ENCODE measurements at regions not wholly inside any gene's neighbourhood (a gene's known extent, or its start where the extent isn't known, plus 50 kb on each side); places are given as distances from the start of the nearest gene placed in this dataset.

GRCh38 chr1:217273866-217274265, 357.0 kb downstream of the GPATCH2 start:
- H3K27me3 Mint-ChIP-seq (ENCODE audit: low read depth), result no peaks in the 10 kb centered on the region
- H3K9me3 Mint-ChIP-seq, result no peaks in the 10 kb centered on the region
- H3K4me3 Mint-ChIP-seq, result no peak overlapping the region
- peaks cover 36% of the 10 kb centered on the region for H3K4me1 Mint-ChIP-seq
- H3K36me3 Mint-ChIP-seq (ENCODE audit: low read depth), result no peaks in the 10 kb centered on the region
- TF ChIP-seq, protein P1, sequence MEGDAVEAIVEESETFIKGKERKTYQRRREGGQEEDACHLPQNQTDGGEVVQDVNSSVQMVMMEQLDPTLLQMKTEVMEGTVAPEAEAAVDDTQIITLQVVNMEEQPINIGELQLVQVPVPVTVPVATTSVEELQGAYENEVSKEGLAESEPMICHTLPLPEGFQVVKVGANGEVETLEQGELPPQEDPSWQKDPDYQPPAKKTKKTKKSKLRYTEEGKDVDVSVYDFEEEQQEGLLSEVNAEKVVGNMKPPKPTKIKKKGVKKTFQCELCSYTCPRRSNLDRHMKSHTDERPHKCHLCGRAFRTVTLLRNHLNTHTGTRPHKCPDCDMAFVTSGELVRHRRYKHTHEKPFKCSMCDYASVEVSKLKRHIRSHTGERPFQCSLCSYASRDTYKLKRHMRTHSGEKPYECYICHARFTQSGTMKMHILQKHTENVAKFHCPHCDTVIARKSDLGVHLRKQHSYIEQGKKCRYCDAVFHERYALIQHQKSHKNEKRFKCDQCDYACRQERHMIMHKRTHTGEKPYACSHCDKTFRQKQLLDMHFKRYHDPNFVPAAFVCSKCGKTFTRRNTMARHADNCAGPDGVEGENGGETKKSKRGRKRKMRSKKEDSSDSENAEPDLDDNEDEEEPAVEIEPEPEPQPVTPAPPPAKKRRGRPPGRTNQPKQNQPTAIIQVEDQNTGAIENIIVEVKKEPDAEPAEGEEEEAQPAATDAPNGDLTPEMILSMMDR (IDR thresholded peaks at IDR 0.05; ENCODE audit: unreplicated experiment in 3 of 3), result no peak
- no peak overlapping the region for H3K27ac Mint-ChIP-seq

GRCh38 chr1:217272385-217272784, 358.5 kb downstream of the GPATCH2 start:
- Mint-ChIP-seq H3K36me3 (ENCODE audit: low read depth) (no peaks in the 10 kb centered on the region), H3K9me3 (no peaks in the 10 kb centered on the region), H3K27me3 (ENCODE audit: low read depth) (no peaks in the 10 kb centered on the region), H3K4me3 (no peak overlapping the region), H3K4me1 (peaks cover 36% of the 10 kb centered on the region), H3K27ac (no peak overlapping the region)
- TF ChIP-seq, protein P1 (IDR thresholded peaks at IDR 0.05; ENCODE audit: unreplicated experiment in 3 of 3), result no peak

- TF ChIP-seq, protein P1 (IDR thresholded peaks at IDR 0.05; ENCODE audit: unreplicated experiment in 3 of 3), result no peak
- H3K36me3 Mint-ChIP-seq (ENCODE audit: low read depth), result no peaks in the 10 kb centered on the region
- peaks cover 21% of the 10 kb centered on the region for H3K4me1 Mint-ChIP-seq
- H3K9me3 Mint-ChIP-seq, result no peaks in the 10 kb centered on the region
- no peaks in the 10 kb centered on the region for H3K27me3 Mint-ChIP-seq (ENCODE audit: low read depth)
- no peak overlapping the region for H3K4me3 Mint-ChIP-seq
- no peak overlapping the region for H3K27ac Mint-ChIP-seq
These were observed 360.8 kb downstream of the GPATCH2 start for GRCh38 chr1:217270101-217270500.

GRCh38 chr1:217268058-217268457, 362.8 kb downstream of the GPATCH2 start:
- TF ChIP-seq, protein P1 (IDR thresholded peaks at IDR 0.05; ENCODE audit: unreplicated experiment in 3 of 3), result no peak
- H3K27ac Mint-ChIP-seq, result no peak overlapping the region
- H3K4me1 Mint-ChIP-seq, result peaks cover 19% of the 10 kb centered on the region
- H3K36me3 Mint-ChIP-seq (ENCODE audit: low read depth), result no peaks in the 10 kb centered on the region
- no peak overlapping the region for H3K4me3 Mint-ChIP-seq
- no peaks in the 10 kb centered on the region for H3K27me3 Mint-ChIP-seq (ENCODE audit: low read depth)
- no peaks in the 10 kb centered on the region for H3K9me3 Mint-ChIP-seq

GRCh38 chr1:217261636-217262035, 369.3 kb downstream of the GPATCH2 start:
- H3K4me3 Mint-ChIP-seq, result no peak overlapping the region
- H3K4me1 Mint-ChIP-seq, result no peaks in the 10 kb centered on the region
- no peaks in the 10 kb centered on the region for H3K9me3 Mint-ChIP-seq
- TF ChIP-seq, protein P1 (IDR thresholded peaks at IDR 0.05; ENCODE audit: unreplicated experiment in 3 of 3), result no peak
- H3K27ac Mint-ChIP-seq, result no peak overlapping the region
- no peaks in the 10 kb centered on the region for H3K36me3 Mint-ChIP-seq (ENCODE audit: low read depth)
- H3K27me3 Mint-ChIP-seq (ENCODE audit: low read depth), result no peaks in the 10 kb centered on the region

DNA sequence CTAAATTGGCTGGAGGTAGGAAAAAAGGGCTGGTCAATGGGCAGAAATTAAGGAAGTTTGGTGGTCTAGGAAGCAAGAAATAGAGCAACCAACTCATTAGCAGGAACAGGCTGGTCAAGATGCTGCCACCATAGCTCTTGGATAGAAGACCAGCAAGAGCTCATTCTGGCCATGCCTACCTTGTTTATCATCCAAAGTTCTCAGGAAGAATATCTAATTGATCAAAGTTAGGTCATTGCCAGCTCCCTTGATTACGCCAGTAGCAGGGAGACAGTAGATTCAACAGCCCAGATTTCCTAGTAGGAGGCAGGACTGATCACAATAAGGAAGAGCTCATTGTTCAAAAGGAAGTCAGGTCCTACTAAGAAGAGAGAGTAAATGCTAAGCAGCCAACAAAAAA, 370.2 kb downstream of the GPATCH2 start:
- H3K27ac Mint-ChIP-seq, result no peak overlapping the region
- H3K27me3 Mint-ChIP-seq (ENCODE audit: low read depth), result no peaks in the 10 kb centered on the region
- TF ChIP-seq, protein P1 (IDR thresholded peaks at IDR 0.05; ENCODE audit: unreplicated experiment in 3 of 3), result no peak
- no peaks in the 10 kb centered on the region for H3K4me1 Mint-ChIP-seq
- no peak overlapping the region for H3K4me3 Mint-ChIP-seq
- no peaks in the 10 kb centered on the region for H3K9me3 Mint-ChIP-seq
- H3K36me3 Mint-ChIP-seq (ENCODE audit: low read depth), result no peaks in the 10 kb centered on the region
